ENCODE measurements at regions not wholly inside any gene's neighbourhood (a gene's known extent, or its start where the extent isn't known, plus 50 kb on each side); places are given as distances from the start of the nearest gene placed in this dataset.

- TF ChIP-seq E2F8 (IDR thresholded peaks at IDR 0.05; ENCODE audit: low read depth, partially characterized antibody), result no peak
- TF ChIP-seq MYB (IDR thresholded peaks at IDR 0.05; ENCODE audit: borderline replicate concordance, low read depth, low read length), result no peak
These were observed 370.4 kb downstream of the NDFIP2 start (continued) for GRCh38 chr13:79851318-79851717.

- no peak overlapping the region for H3K4me2 ChIP-seq (ENCODE audit: control insufficient read depth, insufficient read depth)
- SMC1A ChIA-PET (ENCODE audit: uncharacterized antibody, unreplicated experiment), result interaction anchor here (0.8 kb wide), 1 partner anchor 909 kb away, joined by 3 read pairs; no protein-coding TSS in a partner anchor
- no peak for TF ChIP-seq PBX3 (IDR thresholded peaks at IDR 0.05; ENCODE audit: insufficient replicate concordance, low read depth, low read length)
- H3K9ac ChIP-seq (ENCODE audit: control insufficient read depth, insufficient read depth, low read length), result no peak overlapping the region
- H3K4me1 ChIP-seq (ENCODE audit: control insufficient read depth, insufficient read depth, low read length), result no peaks in the 10 kb centered on the region
- no peaks in the 10 kb centered on the region for H3K36me3 ChIP-seq (ENCODE audit: control insufficient read depth in 2 of 2, insufficient read depth in 2 of 2, low read length in 1 of 2)
- DNase-seq (ENCODE audit: low read depth, low spot score) (no peak), FAIRE-seq (no peak), ATAC-seq (no peak)
- in situ Hi-C loops (cut with MboI), result no loop called here
- no peaks in the 10 kb centered on the region for H4K20me1 ChIP-seq (ENCODE audit: control insufficient read depth, insufficient read depth)
- H3K27me3 ChIP-seq (replicated peaks in 1 of 2; ENCODE audit: control insufficient read depth in 2 of 2, insufficient read depth in 2 of 2, low read length in 1 of 2), result no peaks in the 10 kb centered on the region
- intact Hi-C loops (cut with micrococcal nuclease; ENCODE audit: unreplicated experiment), result no loop called here
- no peaks in the 10 kb centered on the region for H3K79me2 ChIP-seq (ENCODE audit: control insufficient read depth, insufficient read depth, low read length)
- POLR2A ChIA-PET, result no interaction called here
- RAD21 ChIA-PET (ENCODE audit: unreplicated experiment), result no interaction called here
- BruUV-seq (replicated peaks), result no TSS peak
- no peak overlapping the region for H3K4me3 ChIP-seq
- 20% methylated on average over 5 of the region's 5 CpGs for WGBS (ENCODE audit: insufficient coverage, insufficient replicate concordance, low lambda C conversion rate, missing lambda C conversion rate)
- H3K27ac ChIP-seq (ENCODE audit: control insufficient read depth, insufficient read depth), result no peak overlapping the region
- CTCF ChIA-PET, result interaction anchor here (0.7 to 0.8 kb wide), 2 partner anchors 11 to 24 kb away, joined by 3 read pairs; no protein-coding TSS in a partner anchor
- no peaks in the 10 kb centered on the region for H3K9me3 ChIP-seq (replicated peaks; ENCODE audit: control insufficient read depth, insufficient read depth, low read length)
- no peak overlapping the region for H2AFZ ChIP-seq (ENCODE audit: control insufficient read depth, low read depth, low read length)
These were observed 367.1 kb downstream of the NDFIP2 start for GRCh38 chr13:79847882-79848592.

Data from GM12878 (cell line).